ENCODE measurements at regions not wholly inside any gene's neighbourhood (a gene's known extent, or its start where the extent isn't known, plus 50 kb on each side); places are given as distances from the start of the nearest gene placed in this dataset.

DNA sequence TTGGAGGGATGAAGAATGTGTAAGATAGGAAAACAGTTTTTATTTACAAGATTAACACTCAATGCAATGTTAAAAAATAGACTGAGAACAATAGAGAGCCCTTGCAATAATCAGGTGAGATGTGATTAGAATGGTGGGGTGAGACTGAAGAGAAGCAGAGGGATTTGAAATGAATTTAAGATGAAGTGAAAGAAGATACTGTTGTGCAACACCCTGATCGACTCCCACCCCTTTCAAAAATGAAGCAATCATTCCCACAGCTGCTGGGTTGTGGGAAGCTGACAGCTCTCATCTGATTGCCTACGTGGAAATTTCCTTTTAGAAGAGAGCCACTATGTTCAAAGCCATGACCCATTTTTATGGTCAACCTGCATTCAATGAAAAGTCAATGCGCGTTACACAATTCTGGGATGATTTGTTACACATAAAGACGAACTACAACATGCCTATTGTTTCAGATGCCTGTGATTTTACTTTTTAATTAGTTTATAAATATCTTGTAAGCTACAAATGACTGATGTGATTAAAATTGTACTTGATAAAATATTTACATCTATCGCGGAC is 1374.8 kb downstream of the PCDH9 start:
- H3K9me3 Mint-ChIP-seq: no peaks in the 10 kb centered on the region
- TF ChIP-seq, protein P1, sequence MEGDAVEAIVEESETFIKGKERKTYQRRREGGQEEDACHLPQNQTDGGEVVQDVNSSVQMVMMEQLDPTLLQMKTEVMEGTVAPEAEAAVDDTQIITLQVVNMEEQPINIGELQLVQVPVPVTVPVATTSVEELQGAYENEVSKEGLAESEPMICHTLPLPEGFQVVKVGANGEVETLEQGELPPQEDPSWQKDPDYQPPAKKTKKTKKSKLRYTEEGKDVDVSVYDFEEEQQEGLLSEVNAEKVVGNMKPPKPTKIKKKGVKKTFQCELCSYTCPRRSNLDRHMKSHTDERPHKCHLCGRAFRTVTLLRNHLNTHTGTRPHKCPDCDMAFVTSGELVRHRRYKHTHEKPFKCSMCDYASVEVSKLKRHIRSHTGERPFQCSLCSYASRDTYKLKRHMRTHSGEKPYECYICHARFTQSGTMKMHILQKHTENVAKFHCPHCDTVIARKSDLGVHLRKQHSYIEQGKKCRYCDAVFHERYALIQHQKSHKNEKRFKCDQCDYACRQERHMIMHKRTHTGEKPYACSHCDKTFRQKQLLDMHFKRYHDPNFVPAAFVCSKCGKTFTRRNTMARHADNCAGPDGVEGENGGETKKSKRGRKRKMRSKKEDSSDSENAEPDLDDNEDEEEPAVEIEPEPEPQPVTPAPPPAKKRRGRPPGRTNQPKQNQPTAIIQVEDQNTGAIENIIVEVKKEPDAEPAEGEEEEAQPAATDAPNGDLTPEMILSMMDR (IDR thresholded peaks at IDR 0.05): no peak
- H3K27ac Mint-ChIP-seq: no peak overlapping the region
- DNase-seq: no peak
- H3K4me3 Mint-ChIP-seq: no peak overlapping the region
- H3K4me1 Mint-ChIP-seq: no peaks in the 10 kb centered on the region
- H3K27me3 Mint-ChIP-seq (ENCODE audit: low read depth, poor library complexity): no peaks in the 10 kb centered on the region
- no peaks in the 10 kb centered on the region for H3K36me3 Mint-ChIP-seq (ENCODE audit: low read depth)

GRCh38 chr13:65854431-65854830 is 1375.7 kb downstream of the PCDH9 start:
- Mint-ChIP-seq H3K36me3 (ENCODE audit: low read depth) (no peaks in the 10 kb centered on the region), H3K9me3 (no peaks in the 10 kb centered on the region), H3K4me1 (no peaks in the 10 kb centered on the region), H3K27me3 (ENCODE audit: low read depth, poor library complexity) (no peaks in the 10 kb centered on the region), H3K4me3 (no peak overlapping the region), H3K27ac (no peak overlapping the region)
- TF ChIP-seq, protein P1 (IDR thresholded peaks at IDR 0.05): no peak
- DNase-seq: no peak

GRCh38 chr13:65844266-65844841 is 1385.8 kb downstream of the PCDH9 start:
- H3K27ac Mint-ChIP-seq: no peak overlapping the region
- no peaks in the 10 kb centered on the region for H3K36me3 Mint-ChIP-seq (ENCODE audit: low read depth)
- no peaks in the 10 kb centered on the region for H3K9me3 Mint-ChIP-seq
- peaks cover 3% of the 10 kb centered on the region for H3K27me3 Mint-ChIP-seq (ENCODE audit: low read depth, poor library complexity)
- TF ChIP-seq, protein P1 (IDR thresholded peaks at IDR 0.05): no peak
- no peaks in the 10 kb centered on the region for H3K4me1 Mint-ChIP-seq
- no peak for DNase-seq
- no peak overlapping the region for H3K4me3 Mint-ChIP-seq

DNA sequence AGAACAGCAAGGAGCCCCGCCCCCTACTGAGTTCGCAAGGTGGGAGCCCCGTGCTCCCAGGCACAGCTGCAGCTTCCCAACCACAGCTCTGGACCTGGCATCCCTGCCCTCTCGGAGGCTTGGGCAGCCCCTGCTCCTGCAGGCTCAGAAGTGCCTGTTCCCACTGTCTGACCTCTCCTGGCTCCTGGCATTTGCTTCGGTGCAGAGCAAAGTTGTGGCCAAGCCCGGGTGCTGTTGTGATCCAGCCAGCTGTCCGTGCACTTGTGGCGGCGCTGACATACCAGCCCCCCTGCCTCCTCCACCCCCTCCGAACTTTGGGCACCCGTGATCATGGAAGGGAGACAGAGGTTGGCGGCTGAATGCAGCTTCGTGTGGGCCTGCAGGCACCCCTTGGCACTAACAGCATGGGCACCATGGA is 1386.8 kb downstream of the PCDH9 start:
- Mint-ChIP-seq H3K4me1 (no peaks in the 10 kb centered on the region), H3K36me3 (ENCODE audit: low read depth) (no peaks in the 10 kb centered on the region), H3K9me3 (no peaks in the 10 kb centered on the region), H3K27ac (no peak overlapping the region), H3K27me3 (ENCODE audit: low read depth, poor library complexity) (peaks cover 4% of the 10 kb centered on the region), H3K4me3 (no peak overlapping the region)
- no peak for DNase-seq
- TF ChIP-seq, protein P1 (IDR thresholded peaks at IDR 0.05): no peak

DNA sequence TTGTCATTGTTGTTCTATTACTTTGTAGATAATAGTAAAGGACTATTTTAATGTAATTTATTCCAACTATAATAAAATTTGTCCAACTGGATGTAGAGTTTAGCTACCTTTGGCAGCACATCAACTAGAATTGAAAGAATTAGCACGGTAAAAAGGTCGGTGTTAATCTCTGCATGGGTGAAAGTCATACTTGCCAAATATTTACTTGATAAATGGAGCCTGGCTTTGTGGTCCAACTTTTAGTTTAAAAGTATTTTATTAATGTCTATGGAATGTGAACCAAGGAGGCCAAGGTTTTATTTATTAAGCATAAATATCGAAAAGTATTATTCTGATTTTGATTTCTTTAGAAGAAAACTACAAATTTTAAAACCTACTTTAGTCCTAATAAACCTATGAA is 1389.0 kb downstream of the PCDH9 start:
- H3K9me3 Mint-ChIP-seq: no peaks in the 10 kb centered on the region
- H3K27me3 Mint-ChIP-seq (ENCODE audit: low read depth, poor library complexity): peaks cover 4% of the 10 kb centered on the region
- no peak for DNase-seq
- TF ChIP-seq, protein P1 (IDR thresholded peaks at IDR 0.05): no peak
- no peaks in the 10 kb centered on the region for H3K36me3 Mint-ChIP-seq (ENCODE audit: low read depth)
- no peaks in the 10 kb centered on the region for H3K4me1 Mint-ChIP-seq
- H3K27ac Mint-ChIP-seq: no peak overlapping the region
- H3K4me3 Mint-ChIP-seq: no peak overlapping the region

- TF ChIP-seq, protein P1 (IDR thresholded peaks at IDR 0.05): no peak
- DNase-seq: no peak
- H3K36me3 Mint-ChIP-seq (ENCODE audit: low read depth): no peaks in the 10 kb centered on the region
- no peak overlapping the region for H3K27ac Mint-ChIP-seq
- no peaks in the 10 kb centered on the region for H3K4me1 Mint-ChIP-seq
- H3K4me3 Mint-ChIP-seq: no peak overlapping the region
- H3K9me3 Mint-ChIP-seq: no peaks in the 10 kb centered on the region
- H3K27me3 Mint-ChIP-seq (ENCODE audit: low read depth, poor library complexity): peaks cover 4% of the 10 kb centered on the region
These were observed 1394.1 kb downstream of the PCDH9 start for GRCh38 chr13:65836066-65836465.
